ENCODE measurements at regions not wholly inside any gene's neighbourhood (a gene's known extent, or its start where the extent isn't known, plus 50 kb on each side); places are given as distances from the start of the nearest gene placed in this dataset.

DNA sequence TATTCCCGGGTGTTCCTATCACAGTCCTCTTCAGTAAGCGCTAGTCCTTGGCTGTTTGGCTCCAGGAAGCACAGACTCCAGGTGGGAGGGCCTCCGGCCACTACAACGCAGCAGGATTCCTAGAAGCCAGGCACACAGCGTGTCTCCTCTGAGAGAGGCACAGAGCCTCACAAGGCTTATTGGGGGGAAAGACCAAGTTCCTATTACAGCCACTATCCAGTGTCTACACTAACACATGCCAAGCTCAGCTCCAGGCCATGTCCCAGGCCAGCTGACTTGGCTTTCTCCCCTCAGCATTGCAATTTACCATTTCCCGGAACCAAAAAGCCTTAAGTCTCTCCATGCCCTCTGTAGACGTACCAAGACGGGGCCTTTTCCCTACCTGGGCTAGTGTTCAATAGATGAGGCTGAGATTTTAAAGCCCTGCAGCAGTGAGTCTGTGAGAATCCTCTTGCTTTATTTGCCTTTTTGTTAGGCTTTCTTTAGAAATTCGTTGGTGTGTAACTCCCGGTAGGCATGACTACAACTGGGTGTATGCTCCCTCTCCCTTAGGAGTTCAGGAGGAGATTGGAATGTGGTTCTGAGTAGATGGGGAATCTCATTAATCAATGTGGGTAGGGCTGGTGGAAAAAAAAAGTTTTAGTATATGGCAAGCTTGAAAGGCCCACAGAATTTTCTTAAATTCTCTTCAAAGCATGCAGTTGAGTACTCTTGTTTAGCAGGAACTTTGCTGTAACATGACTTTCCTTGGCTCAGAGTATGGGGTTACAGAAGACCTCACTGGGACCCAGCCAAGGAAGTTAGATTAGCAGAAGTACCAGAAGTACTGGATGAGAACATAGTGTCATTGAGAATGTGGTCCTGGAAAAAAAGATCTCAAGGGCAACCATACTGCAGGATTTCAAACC is 84.3 kb upstream of the SLC1A3 start:
- no TSS peak for BruUV-seq (replicated peaks)
- POLR2A ChIA-PET, result no interaction called here
- in situ Hi-C loops (cut with HindIII; ENCODE audit: low pct_unique_long_range_greater_than_20kb, low sequenced_read_pairs), result no loop called here
- DNase-seq (ENCODE audit: low read depth, low spot score) (no peak), ATAC-seq (no peak)
- Histone ChIP-seq H3K4me3 (ENCODE audit: low read depth in 2 of 2, low read length in 2 of 2) (no peak overlapping the region), H3K9me3 (ENCODE audit: control insufficient read depth, insufficient read depth, low read depth, low read length) (no peaks in the 10 kb centered on the region), H3K27ac (ENCODE audit: low read length) (no peak overlapping the region), H3K4me1 (ENCODE audit: control insufficient read depth, insufficient read depth, low read length) (no peaks in the 10 kb centered on the region), H3K36me3 (ENCODE audit: control insufficient read depth, insufficient read depth, low read length) (no peaks in the 10 kb centered on the region), H3K27me3 (ENCODE audit: control insufficient read depth, insufficient read depth, low read length) (no peaks in the 10 kb centered on the region)
- TF ChIP-seq CTCF (IDR thresholded peaks at IDR 0.05) (no peak), SIN3A (IDR thresholded peaks at IDR 0.05; ENCODE audit: borderline replicate concordance, insufficient read depth, low read depth, low read length) (no peak), REST (IDR thresholded peaks at IDR 0.05; ENCODE audit: insufficient read depth in 1 of 2, low read depth in 2 of 2, low read length in 1 of 2) (no peak), POLR2AphosphoS5 (IDR thresholded peaks at IDR 0.05; ENCODE audit: low read depth, low read length) (no peak), TCF7L2 (IDR thresholded peaks at IDR 0.05; ENCODE audit: low read depth, low read length) (no peak)
- intact Hi-C loops (cut with micrococcal nuclease; ENCODE audit: unreplicated experiment), result no loop called here
- CTCF ChIA-PET, result no interaction called here

DNA sequence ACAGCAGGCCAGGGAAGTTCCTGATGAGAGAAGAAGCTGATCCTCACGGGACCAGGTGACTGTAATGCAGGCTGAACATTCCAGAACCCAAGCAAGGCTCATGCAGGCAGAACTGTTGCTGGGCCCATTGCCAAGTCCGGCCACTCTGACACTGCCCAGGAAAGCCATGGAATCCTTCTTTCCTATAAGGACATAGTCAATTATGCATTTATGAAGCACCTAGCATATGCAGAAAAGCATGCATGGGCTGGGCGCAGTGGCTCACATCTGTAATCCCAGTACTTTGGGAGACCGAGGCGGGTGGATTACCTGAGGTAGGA is 83.7 kb upstream of the SLC1A3 start:
- ChIA-PET POLR2A (no interaction called here), CTCF (no interaction called here)
- H3K27me3 ChIP-seq (ENCODE audit: control insufficient read depth, insufficient read depth, low read length), result no peaks in the 10 kb centered on the region
- H3K36me3 ChIP-seq (ENCODE audit: control insufficient read depth, insufficient read depth, low read length), result no peaks in the 10 kb centered on the region
- in situ Hi-C loops (cut with HindIII; ENCODE audit: low pct_unique_long_range_greater_than_20kb, low sequenced_read_pairs), result no loop called here
- DNase-seq (ENCODE audit: low read depth, low spot score) (no peak), ATAC-seq (no peak)
- H3K4me1 ChIP-seq (ENCODE audit: control insufficient read depth, insufficient read depth, low read length), result no peaks in the 10 kb centered on the region
- H3K9me3 ChIP-seq (ENCODE audit: control insufficient read depth, insufficient read depth, low read depth, low read length), result no peaks in the 10 kb centered on the region
- intact Hi-C loops (cut with micrococcal nuclease; ENCODE audit: unreplicated experiment), result no loop called here
- H3K27ac ChIP-seq (ENCODE audit: low read length), result no peak overlapping the region
- TF ChIP-seq CTCF (IDR thresholded peaks at IDR 0.05), result no peak
- no peak for TF ChIP-seq POLR2AphosphoS5 (IDR thresholded peaks at IDR 0.05; ENCODE audit: low read depth, low read length)
- no peak for TF ChIP-seq REST (IDR thresholded peaks at IDR 0.05; ENCODE audit: insufficient read depth in 1 of 2, low read depth in 2 of 2, low read length in 1 of 2)
- TF ChIP-seq SIN3A (IDR thresholded peaks at IDR 0.05; ENCODE audit: borderline replicate concordance, insufficient read depth, low read depth, low read length), result no peak
- no peak for TF ChIP-seq TCF7L2 (IDR thresholded peaks at IDR 0.05; ENCODE audit: low read depth, low read length)
- BruUV-seq (replicated peaks), result no TSS peak
- no peak overlapping the region for H3K4me3 ChIP-seq (ENCODE audit: low read depth in 2 of 2, low read length in 2 of 2)

Measured in Panc1 (cell line).